Gastroesophageal sphincter (tissue), 3 donors: ENCODE measurements at regions not wholly inside any gene's neighbourhood (a gene's known extent, or its start where the extent isn't known, plus 50 kb on each side); places are given as distances from the start of the nearest gene placed in this dataset.

Experiments used
- CTCF ChIP-seq, 4 experiments: fragments of 200-600 bp in 2 of 4; fragments of 450-650 bp in 2 of 4; sonication (generic) in 1 of 4; IDR thresholded peaks; one replicate each; pipeline ENCODE4 v1.5.1; 2017 to 2019; ENCODE audit warnings: antibody characterized with exemption in 4 of 4, mild to moderate bottlenecking in 2 of 4, moderate library complexity in 2 of 4
- EP300 ChIP-seq: sonication (generic); formaldehyde crosslinking; IDR thresholded peaks from one replicate; pipeline ENCODE4 v1.6.1; 2017; ENCODE audit warnings: antibody characterized with exemption, mild to moderate bottlenecking
- POLR2A ChIP-seq, 2 donors: fragments of 450-650 bp; IDR thresholded peaks; one replicate each; pipeline ENCODE4 v1.6.1; 2017; ENCODE audit warnings: antibody characterized with exemption in 2 of 2, mild to moderate bottlenecking in 2 of 2, moderate library complexity in 1 of 2
- POLR2AphosphoS5 ChIP-seq: sonication (generic); formaldehyde crosslinking; IDR thresholded peaks from one replicate; pipeline ENCODE4 v1.6.1; 2017; ENCODE audit warnings: antibody characterized with exemption

GRCh38 chr2:66749566-66749965 is 314.6 kb downstream of the MEIS1 start:
- no peak for TF ChIP-seq CTCF (IDR thresholded peaks at IDR 0.05)
- no peak for TF ChIP-seq POLR2A (IDR thresholded peaks at IDR 0.05)
- TF ChIP-seq POLR2AphosphoS5, result peak; percentile 30
- no peak for TF ChIP-seq EP300
